HG03159 (cell line): ENCODE measurements at regions not wholly inside any gene's neighbourhood (a gene's known extent, or its start where the extent isn't known, plus 50 kb on each side); places are given as distances from the start of the nearest gene placed in this dataset.
"Not testable (repeated sequence)": the region's sequence is repeated elsewhere in the genome, so short reads cannot be mapped to it uniquely, and the experiment has no call there.

Experiments used
- ATAC-seq: cut with Tn5 transposase; IDR thresholded peaks from one replicate; pipeline ENCODE4 v1.9.1; 2021; ENCODE audit warnings: mild to moderate bottlenecking, moderate library complexity; ENCODE audit not compliant: unreplicated experiment

DNA sequence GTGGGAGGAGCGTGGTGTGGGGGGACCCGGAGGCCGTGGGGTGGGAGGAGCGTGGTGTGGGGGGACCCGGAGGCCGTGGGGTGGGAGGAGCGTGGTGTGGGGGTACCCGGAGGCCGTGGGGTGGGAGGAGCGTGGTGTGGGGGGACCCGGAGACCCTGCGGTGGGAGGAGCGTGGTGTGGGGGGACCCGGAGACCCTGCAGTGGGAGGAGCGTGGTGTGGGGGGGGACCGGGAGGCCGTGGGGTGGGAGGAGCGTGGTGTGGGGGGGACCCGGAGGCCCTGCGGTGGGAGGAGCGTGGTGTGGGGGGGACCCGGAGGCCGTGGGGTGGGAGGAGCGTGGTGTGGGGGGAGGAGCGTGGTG lies 203.5 kb downstream of the DLL1 start:
- not testable (repeated sequence) for ATAC-seq

DNA sequence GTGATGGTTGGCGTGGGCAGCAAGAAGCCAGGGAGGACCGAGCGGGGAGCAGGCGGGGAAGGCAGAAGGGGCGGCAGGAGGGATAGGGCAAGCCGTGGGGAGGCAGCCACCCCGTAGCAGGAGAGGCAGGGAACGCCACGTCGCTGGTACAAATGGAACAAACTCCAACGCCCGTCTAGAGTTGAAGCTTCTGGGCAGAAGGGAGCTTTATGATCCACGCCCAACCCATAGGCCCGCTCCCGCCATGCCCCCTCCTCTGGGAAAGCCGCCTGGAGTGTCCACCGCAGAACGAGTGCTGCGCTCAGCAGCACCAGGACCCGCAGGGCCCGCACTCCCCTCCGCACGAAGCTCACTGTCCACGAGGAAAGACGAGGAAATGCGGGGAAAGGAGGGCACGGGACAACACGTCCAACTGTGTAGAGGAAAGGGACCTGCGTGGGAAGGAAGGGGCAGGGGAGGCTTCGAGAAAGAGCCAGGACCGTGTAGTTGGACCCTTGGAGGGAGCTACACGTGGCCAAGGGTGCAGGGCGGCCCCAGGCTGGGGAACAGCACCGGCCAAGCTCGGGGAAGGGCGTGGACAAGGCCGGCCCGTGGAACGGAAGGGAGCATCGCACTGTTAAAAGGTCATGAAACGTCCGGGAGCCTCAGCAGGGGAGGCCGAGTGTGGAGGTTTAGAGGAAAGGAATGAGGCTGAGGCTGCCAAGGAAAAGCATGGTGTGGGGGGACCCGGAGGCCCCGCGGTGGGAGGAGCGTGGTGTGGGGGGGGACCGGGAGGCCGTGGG lies 204.0 kb downstream of the DLL1 start:
- no peak for ATAC-seq

DNA sequence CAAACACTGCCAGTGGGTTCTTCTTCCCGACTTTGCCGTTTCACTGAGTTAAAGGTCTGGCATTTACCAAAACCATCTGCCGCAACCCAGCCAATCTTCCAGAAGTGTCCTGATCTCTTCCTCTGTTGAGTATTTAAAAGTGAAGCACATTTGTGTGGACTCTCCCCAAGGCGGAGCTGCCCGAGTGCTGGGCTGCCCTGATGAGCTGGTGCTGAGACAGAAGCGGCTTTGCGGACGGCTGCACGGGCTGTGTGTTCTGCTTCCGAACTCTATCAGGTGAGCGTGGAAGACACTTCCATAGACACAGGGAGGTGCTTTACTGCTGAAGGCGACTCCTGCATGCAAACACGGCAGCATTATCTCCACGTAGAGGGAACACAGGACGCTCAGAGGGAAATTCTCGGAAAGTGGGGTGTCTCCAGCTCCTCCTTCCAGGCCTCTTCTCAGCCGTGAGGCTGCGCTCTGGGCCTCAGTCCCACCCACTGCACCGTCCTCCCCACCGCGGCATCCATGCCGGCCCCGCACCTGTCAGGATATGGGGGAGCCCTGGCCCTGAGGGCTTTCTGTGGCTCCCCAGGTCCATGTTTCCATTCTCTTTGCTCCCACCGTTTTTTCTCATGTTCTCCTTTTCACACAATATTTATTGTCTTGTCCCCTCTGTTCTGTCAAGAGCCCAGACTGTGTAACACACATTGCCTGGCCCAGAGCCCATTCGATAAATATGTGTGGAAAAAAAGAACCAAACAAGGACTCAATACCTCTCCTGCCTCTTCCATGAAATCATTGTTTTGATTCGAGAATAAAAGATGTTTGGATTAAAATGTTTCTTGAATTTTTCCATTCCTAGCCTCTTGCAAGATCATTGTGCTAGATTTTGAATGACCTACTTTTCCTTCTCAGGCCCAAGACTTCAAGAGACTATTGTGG lies 205.1 kb downstream of the DLL1 start:
- ATAC-seq: no peak

DNA sequence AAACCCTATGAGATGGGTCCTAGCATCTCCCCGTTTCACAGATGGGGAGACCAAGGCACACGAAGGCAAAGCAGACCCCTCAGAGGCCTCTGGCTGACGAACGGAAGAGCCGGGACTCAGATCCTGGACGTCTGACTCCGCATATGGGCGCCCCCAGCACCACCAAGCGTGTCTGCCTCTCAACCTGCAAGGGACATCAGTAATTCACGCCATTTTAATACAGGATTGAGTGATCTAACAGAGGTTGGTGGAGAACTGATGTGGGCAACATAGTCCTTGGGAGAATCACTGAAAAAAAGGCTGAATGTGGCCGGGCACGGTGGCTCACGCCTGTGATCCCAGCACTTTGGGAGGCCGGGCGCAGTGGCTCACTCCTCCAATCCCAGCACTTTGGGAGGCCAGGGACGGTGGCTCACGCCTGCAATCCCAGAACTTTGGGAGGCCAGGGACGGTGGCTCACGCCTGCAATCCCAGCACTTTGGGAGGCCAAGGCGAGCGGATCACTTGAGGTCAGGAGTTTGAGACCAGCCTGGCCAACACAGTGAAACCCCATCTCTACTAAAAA lies 206.6 kb downstream of the DLL1 start:
- ATAC-seq: no peak

DNA sequence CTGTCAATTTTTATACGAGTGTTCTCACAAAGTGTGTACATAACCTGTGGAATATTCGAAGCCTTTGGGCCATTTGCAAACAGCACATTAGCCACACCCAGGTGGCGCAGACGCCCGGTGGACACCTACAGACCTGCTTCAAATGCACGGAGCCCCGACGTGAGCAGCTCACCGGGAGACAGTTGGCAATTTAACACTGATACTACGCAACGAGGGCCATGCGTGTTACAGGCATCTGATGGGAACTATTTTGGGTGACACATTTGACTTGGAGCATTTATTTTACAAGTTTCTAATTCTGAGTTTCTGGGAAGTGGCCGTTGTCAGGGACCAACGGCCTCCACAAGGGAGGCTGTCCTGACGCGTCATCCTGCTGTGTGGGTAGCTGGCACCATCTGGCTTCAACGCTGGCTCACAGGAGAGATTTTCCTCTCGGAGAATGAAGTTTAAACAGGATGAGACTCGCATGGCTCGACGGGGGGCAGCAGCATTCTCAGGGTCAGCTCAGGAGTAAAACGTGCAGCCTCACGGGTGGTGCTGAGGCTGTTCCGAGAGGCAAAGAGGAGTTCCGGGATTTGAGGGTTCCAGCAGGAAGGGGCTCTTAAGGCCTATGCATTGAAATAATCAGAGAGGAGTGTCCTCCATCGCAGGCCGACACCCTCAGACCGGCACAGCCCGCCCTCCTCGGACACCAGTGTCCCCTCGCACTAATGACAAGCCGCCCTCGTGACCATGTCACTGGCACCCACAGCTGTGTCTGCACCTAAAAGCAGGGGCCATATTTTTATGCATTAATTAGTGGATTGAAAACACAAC lies 207.4 kb downstream of the DLL1 start:
- ATAC-seq: no peak

DNA sequence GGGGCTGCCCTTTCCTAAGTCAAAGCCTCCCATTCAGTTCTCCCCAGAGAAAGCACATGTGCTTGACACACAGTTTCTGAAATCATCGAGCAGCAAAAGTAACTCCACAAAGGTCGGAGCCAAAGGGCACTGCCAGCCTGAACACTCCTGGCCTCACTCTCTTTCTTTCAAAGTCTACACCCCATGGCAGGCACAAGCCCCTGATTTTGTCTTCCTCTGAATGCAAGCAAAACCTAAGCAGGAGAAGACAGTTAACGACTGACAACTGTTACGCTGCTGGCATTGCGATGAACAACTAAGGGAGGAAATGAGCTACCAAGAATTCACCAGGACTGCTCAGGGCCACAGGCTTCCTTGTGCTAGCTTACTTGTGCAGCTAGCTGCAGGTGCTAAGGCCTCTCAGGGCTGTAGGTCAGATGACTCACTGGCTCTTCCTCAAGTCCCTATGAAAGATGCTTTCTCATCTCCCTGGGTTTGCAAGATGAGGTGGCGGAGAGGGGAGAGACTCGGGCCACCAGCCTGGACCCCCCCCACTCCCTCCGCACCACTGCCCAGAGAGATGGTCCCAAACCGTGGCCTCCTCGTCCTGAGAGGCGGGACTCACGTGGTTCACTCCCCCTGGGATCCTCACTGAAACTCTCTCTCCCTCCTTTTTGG lies 208.2 kb downstream of the DLL1 start:
- no peak for ATAC-seq

DNA sequence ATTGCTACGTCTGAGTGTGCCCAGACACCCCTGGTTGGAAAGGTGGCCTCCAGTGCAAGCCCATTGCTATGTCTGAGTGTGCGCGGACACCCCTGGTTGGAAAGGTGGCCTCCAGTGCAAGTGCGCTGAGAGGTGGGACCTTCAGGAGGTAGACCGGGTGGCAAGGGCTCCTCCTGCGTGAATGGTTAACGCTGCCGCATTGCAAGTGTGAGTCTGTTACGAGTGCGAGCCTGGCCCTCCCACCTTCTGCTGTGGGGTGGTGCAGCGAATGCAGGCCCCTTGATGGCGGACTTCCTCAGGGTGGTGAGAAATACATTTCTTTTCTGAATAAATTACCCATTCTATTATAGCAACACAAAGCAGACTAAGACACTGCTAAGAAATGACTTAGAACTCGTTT lies 208.8 kb downstream of the DLL1 start:
- no peak for ATAC-seq

DNA sequence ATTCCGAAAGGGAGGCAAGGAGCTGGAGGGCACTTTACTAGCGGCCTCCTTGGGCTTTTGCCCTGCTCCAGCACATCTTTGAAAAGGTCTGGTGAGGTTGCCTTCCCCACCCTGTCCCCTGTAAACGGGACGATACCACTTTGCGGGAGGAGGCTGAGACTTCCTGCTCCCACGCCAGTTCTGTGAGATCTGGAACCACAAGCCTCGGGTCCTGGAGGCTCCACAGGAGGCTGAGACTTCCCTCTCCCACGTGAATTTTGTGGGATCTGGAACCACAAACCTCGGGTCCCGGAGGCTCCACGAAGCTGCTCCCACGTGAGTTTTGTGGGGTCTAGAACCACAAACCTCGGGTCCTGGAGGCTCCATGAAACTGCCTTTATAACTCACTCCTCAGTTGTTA lies 209.3 kb downstream of the DLL1 start:
- ATAC-seq: no peak

DNA sequence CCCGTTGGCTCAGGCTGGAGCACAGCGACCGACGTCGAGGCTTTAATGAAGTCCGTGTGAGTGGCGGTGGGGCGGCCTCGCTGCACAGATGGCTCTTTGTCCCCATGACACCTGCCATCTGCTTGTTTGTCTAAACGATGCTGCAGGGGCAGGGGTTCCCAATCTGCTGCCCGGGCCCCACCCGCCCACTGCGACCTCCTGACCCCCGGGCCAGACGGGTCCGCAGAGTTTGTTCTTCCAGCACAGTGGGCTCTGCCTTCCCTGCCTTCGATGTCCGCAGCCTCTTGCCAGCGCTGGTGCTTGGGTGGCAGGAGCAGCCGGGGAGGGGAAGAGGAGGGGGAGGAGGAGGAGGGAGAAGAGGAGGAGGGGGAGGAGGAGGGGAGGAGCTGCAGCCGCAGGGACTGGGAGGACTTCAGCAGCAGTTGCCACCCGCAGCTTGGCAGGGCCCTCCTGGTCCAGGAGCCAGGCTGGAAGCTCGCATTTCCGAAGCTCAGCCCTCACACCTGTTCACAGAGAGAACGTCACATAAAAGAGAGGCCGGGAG lies 210.0 kb downstream of the DLL1 start:
- no peak for ATAC-seq

DNA sequence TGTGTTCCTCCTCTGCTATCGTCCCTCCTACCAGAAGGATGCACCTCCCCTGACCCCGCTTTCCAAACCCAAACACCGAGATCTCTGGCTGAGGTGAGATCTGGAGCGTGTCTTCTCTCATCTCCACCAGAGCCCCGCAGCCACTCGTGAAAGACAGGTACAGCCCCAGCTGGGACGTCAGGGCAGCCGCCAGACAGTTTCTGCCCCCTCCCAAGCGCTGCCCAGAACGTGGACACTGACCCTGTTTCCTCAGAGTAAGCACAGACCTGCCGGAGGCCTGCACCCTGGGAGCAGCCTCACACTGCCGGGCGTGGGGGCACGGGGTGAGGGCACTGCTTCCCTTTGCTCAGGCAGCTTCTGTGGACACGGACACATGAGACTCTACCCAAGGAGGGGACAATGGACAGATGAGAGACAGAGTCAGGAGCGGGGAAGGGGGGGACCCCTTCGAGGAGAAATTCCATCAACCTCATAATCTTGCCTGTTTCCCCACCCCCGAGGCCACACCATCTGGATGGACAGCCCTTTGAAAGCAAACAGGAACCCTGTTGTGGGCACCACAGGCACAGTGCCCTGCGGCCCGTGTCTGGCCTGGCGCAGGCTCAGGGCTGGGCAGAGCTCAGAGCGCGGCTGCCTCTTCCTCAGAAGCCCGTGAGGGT lies 210.6 kb downstream of the DLL1 start:
- ATAC-seq: no peak

DNA sequence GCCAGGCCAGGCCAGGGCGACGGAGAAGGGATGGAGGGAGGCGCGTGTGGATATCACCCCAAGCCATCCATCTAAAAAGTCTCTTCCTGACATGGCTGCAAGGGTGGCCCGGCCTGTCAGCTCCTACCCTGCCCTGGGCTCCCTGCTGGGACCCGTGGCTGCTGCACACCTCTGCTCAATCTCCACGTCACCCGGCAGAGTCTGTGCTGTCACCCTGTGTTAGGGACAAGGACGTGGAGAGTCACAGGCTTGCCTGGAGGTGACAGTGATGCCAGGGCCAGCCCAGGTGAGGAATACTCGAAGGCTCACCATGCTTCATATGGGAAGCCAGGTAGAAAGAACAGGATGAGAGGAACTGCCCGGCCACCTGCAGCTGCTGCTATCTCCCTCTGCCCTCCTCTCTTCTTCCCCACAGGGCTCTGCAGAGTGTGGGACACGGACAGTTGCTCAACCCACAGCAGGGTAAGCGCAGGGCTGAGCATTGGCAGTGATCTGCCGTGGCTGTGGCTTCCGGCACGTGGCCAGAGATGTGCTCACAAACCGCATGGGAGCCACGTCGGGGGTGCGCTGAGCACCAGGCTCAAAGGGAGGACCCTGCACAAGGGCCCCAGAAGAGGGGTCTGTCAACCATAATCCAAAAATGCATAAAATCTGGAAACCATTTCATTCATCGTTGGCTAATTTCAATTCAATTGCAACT lies 214.3 kb downstream of the DLL1 start:
- no peak for ATAC-seq

DNA sequence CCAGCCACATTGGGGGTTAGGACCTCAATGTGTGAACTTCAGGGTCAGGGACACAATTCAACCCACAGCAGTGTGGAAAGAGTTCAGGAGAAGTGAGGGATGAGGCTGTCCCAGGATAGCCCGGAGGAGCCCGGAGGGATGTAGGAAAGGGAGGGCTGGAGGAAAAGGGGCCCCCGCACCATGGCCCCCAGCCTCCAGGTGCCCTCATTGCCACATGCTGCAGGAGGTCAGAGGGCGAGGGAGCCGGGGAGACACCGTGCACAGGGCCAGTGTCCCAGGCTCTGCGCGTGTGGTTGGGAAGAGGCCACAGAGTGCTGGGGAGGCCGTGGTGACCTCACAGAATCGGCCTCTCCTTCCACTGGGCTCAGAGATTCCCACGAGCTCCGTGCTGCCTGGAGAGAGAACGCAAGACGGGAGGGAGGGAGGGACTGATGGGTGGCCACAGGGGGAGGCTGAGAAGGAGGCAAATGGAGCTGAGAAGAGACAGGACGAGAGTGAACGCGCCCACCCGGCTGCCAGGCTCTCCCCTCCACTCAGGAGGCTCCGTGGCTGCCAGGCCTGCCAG lies 215.1 kb downstream of the DLL1 start:
- no peak for ATAC-seq

DNA sequence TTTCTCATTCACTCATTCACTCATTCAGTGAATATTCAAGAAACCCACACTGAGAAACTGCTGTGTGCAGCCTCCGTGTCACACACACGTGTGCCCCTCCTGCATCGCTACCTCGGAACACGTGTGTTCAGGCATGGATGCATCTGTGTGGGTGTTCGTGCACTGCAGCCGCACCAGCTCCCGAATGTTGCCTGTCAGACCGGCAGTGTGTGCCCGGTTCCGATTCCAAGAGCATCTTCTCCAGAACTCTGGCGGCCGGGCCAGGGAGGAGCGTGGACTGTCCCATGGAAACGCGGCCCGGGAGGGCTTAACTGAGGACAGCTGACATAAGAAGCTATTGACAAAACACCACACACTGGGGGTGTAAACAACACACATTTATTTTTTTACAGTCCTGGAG lies 216.0 kb downstream of the DLL1 start:
- ATAC-seq: no peak

DNA sequence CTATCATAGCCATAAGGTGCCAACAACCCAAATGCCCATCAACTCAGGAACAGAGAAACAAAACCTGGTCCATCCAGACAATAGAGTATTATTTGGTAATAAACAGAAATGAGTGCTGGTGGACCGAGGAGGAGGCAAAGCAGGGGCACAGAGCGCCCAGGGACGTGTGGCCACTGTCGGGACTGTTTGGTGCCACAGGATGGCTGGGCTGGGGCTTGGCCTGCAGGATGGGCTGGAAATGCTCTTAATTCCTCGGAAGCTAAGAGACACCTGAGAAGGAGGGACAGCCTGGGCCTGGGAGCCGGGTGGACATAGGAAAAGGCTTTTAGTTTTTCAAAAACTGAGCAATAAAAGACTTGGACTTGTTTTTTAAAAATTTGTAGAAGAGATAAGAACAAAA lies 216.4 kb downstream of the DLL1 start:
- no peak for ATAC-seq

DNA sequence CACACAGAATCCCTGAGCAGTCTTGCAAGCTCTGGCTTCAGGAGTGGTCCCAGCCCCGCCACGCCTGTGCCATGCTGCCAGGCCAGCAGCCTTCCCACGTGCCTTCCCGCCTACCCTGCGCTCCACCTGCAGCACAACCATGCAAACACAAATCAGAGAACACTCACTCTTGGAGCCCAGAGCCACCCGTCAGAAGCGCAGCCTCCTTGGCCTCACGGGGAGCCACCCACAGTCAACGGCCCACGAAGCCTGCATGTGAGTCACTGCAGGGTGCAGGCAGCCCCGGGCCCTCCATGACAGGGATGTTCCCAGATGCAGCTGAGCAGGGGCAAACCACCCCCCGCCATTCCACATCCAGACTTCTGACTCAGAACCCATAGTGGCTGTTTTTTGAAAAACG lies 217.0 kb downstream of the DLL1 start:
- ATAC-seq: no peak

DNA sequence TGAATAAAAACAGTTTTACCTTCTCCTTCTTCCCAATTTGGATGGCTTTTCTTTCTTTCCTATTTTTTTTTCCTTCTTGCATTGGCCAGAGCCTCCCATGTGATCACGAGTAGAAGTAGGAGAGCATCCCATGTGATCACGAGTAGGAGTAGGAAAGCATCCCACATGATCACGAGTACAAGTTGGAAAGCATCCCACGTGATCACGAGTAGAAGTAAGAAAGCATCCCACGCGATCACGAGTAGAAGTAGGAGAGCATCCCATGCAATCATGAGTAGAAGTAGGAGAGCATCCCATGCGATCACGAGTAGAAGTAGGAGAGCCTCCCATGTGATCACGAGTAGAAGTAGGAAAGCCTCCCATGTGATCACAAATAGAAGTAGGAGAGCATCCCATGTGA lies 218.6 kb downstream of the DLL1 start:
- ATAC-seq: no peak

DNA sequence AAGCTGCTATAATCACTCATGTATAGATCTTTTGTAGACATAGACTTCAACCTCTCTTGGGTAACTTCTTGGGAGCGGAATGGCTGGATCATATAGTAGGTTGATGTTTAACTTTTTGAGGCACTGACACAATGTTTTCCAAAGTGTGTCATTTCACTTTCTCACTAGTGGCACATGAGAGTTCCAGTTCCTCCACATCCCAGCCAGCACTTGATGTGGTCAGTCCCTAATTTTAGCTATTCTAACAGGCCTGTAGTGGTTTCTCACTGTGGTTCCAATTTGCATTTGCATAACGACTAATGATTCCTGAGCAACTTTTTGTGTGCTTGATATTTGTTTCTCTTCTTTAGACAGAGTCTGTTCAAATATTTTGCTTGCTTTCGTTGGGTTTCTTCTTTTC lies 221.3 kb downstream of the DLL1 start:
- no peak for ATAC-seq

DNA sequence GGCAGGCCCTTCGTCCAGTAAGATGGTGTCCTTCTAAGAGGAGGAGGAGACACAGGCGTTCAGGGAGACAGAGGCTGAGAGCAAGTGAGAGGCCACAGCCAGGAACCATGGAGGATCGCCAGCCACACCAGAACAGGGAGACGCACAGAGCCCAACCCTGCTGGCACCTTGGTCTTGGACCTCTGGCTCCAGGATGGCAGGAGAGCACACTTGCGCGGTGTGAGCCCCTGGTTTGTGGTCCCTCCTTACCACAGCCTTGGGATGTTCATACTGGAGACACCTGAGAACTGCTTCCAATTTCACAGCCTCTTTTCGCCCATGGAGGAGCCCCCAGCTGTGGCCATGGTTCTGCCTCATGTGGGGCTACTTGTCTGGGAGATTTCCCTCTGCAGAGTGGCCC lies 222.4 kb downstream of the DLL1 start:
- no peak for ATAC-seq

DNA sequence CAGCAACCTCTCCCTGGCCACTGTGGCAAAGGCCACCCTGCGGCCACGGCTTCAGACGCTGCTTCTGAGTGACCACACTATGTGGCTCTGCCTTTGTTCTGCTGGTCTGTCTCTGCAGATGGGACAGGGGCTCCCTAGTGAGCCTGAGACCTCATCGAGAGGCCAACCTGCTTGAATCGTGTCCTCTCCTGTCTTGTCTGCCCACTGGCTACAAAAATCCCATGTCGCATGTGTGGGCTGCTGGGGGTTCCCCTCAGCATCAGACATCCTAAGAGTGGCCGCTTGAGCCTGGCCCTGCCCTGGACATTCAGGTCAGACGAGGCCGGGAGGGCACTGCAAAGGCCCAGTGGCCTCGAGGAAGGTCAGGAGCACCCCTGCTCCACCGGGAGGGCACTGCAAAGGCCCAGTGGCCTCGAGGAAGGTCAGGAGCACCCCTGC lies 222.9 kb downstream of the DLL1 start:
- no peak for ATAC-seq
